ENCODE measurements at regions not wholly inside any gene's neighbourhood (a gene's known extent, or its start where the extent isn't known, plus 50 kb on each side); places are given as distances from the start of the nearest gene placed in this dataset.
"Not testable (repeated sequence)": the region's sequence is repeated elsewhere in the genome, so short reads cannot be mapped to it uniquely, and the experiment has no call there.

DNA sequence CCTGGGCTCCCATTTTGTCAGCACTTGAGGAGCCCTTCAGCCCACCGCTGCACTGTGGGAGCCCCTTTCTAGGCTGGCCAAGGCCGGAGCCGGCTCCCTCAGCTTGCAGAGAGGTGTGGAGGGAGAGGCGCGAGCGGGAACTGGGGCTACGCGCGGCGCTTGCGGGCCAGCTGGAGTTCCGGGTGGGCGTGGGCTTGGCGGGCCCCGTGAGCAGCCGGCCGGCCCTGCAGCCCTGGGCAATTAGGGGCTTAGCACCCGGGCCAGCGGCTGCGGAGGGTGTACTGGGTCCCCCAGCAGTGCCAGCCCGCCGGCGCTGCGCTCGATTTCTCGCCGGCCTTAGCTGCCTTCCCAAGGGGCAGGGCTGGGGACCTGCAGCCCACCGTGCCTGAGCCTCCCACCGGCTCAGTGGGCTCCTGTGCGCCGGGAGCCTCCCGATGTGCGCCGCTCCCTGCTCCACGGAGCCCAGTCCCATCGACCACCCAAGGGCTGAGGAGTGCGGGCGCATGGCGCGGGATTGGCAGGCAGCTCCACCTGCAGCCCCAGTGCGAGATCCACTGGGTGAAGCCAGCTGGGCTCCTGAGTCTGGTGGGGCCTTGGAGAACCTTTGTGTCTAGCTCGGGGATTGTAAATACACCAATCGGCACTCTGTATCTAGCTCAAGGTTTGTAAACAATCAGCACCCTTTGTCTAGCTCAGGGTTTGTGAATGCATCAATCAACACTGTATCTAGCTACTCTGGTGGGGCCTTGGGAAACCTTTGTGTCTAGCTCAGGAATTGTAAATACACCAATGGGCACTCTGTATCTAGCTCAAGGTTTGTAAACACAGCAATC, 137.8 kb downstream of the RFX6 start:
- TF ChIP-seq ZFX (IDR thresholded peaks at IDR 0.05; ENCODE audit: borderline replicate concordance), result not testable (repeated sequence)
- TF ChIP-seq, protein P1, sequence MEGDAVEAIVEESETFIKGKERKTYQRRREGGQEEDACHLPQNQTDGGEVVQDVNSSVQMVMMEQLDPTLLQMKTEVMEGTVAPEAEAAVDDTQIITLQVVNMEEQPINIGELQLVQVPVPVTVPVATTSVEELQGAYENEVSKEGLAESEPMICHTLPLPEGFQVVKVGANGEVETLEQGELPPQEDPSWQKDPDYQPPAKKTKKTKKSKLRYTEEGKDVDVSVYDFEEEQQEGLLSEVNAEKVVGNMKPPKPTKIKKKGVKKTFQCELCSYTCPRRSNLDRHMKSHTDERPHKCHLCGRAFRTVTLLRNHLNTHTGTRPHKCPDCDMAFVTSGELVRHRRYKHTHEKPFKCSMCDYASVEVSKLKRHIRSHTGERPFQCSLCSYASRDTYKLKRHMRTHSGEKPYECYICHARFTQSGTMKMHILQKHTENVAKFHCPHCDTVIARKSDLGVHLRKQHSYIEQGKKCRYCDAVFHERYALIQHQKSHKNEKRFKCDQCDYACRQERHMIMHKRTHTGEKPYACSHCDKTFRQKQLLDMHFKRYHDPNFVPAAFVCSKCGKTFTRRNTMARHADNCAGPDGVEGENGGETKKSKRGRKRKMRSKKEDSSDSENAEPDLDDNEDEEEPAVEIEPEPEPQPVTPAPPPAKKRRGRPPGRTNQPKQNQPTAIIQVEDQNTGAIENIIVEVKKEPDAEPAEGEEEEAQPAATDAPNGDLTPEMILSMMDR (IDR thresholded peaks at IDR 0.05), result not testable (repeated sequence)

Data from 22Rv1 (cell line).